ENCODE measurements at regions not wholly inside any gene's neighbourhood (a gene's known extent, or its start where the extent isn't known, plus 50 kb on each side); places are given as distances from the start of the nearest gene placed in this dataset.

DNA sequence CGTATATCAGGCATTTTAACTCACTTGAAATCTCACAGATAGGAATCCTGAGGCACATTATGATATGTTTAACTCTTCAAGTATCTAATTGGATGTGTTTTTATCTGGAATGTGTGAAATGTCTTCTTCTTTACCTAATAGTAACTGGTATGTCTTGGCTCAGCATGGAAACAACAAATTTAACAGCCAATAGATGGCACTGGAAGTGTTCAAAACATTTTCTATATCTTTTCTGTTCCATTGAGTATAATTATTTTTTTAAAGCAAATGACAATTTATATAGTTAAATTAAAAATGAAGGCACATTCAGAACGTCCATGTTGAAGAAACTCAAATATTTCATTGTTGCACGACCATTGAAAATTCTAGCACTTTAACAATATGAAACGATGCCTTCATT is 164.6 kb upstream of the SLC16A7 start:
- TF ChIP-seq, protein P1, sequence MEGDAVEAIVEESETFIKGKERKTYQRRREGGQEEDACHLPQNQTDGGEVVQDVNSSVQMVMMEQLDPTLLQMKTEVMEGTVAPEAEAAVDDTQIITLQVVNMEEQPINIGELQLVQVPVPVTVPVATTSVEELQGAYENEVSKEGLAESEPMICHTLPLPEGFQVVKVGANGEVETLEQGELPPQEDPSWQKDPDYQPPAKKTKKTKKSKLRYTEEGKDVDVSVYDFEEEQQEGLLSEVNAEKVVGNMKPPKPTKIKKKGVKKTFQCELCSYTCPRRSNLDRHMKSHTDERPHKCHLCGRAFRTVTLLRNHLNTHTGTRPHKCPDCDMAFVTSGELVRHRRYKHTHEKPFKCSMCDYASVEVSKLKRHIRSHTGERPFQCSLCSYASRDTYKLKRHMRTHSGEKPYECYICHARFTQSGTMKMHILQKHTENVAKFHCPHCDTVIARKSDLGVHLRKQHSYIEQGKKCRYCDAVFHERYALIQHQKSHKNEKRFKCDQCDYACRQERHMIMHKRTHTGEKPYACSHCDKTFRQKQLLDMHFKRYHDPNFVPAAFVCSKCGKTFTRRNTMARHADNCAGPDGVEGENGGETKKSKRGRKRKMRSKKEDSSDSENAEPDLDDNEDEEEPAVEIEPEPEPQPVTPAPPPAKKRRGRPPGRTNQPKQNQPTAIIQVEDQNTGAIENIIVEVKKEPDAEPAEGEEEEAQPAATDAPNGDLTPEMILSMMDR (IDR thresholded peaks at IDR 0.05): peak; percentile 49
- TF ChIP-seq EZH2 (IDR thresholded peaks at IDR 0.05; ENCODE audit: borderline replicate concordance, insufficient read depth, low read depth, low read length, poor library complexity, severe bottlenecking): no peak

Data from B cell (primary cell).